Tibial nerve (tissue), 4 donors: ENCODE measurements at regions not wholly inside any gene's neighbourhood (a gene's known extent, or its start where the extent isn't known, plus 50 kb on each side); places are given as distances from the start of the nearest gene placed in this dataset.

Experiments
- DNase-seq, 2 donors: peaks; one replicate each; pipeline ENCODE4 v3.0.0-alpha.2; 2019; ENCODE audit warnings: low spot score in 2 of 2
- H3K27ac ChIP-seq, 4 donors: fragments of 200-600 bp; sonication (generic) in 3 of 4; one replicate each; pipeline ENCODE4 v1.5.1; 2017 to 2019; ENCODE audit warnings: mild to moderate bottlenecking in 1 of 4
- H3K27me3 ChIP-seq, 2 donors: fragments of 200-600 bp; sonication (generic) in 1 of 2; one replicate each; pipeline versions ENCODE4 v1.5.1 to v1.6.0; 2017 to 2019
- H3K36me3 ChIP-seq, 3 donors: fragments of 200-600 bp; sonication (generic); one replicate each; pipeline ENCODE4 v1.5.1; 2018 to 2019
- H3K4me1 ChIP-seq, 4 donors: fragments of 200-600 bp; sonication (generic) in 3 of 4; one replicate each; pipeline ENCODE4 v1.5.1; 2017 to 2019
- H3K4me3 ChIP-seq, 4 donors: fragments of 200-600 bp; sonication (generic) in 3 of 4; one replicate each; pipeline ENCODE4 v1.5.1; 2017 to 2019; ENCODE audit warnings: mild to moderate bottlenecking in 1 of 4, moderate library complexity in 1 of 4
- H3K9me3 ChIP-seq, 4 donors: fragments of 200-600 bp; sonication (generic) in 3 of 4; one replicate each; pipeline ENCODE4 v1.5.1; 2017 to 2019
- EP300 ChIP-seq, 2 donors: sonication (generic); formaldehyde crosslinking; IDR thresholded peaks; one replicate each; pipeline ENCODE4 v1.6.1; 2017; ENCODE audit warnings: antibody characterized with exemption in 2 of 2, mild to moderate bottlenecking in 1 of 2
- POLR2A ChIP-seq, 2 donors: fragments of 450-650 bp; IDR thresholded peaks; one replicate each; pipeline ENCODE4 v1.6.1; 2017; ENCODE audit warnings: antibody characterized with exemption in 2 of 2, mild to moderate bottlenecking in 2 of 2, moderate library complexity in 2 of 2
- WGBS, 2 donors: methylation state at CpG; one replicate each; pipeline ENCODE4 v1.1.5; 2018; 5-methylcytosine and 5-hydroxymethylcytosine counted together
- TF ChIP-seq, protein P1 (sequence below), 5 experiments: fragments of 200-600 bp in 3 of 5; fragments of 450-650 bp in 2 of 5; sonication (generic) in 3 of 5; IDR thresholded peaks; one replicate each; pipeline ENCODE4 v1.5.1; 2016 to 2019; ENCODE audit warnings: antibody characterized with exemption in 5 of 5, mild to moderate bottlenecking in 3 of 5, moderate library complexity in 2 of 5

- H3K4me3 ChIP-seq: no peak overlapping the region
- peak overlapping the region in 2 of 4 donors; percentile 42 to 46 for H3K27ac ChIP-seq
- H3K36me3 ChIP-seq: no peaks in the 10 kb centered on the region
- WGBS, 2 donors: 69 to 76% methylated on average over 5 of the region's 5 CpGs
- peaks cover 0 to 12% (median 3%) of the 10 kb centered on the region in 4 donors for H3K9me3 ChIP-seq
- peaks cover 0 to 7% (median 0%) of the 10 kb centered on the region in 4 donors for H3K4me1 ChIP-seq
- no peaks in the 10 kb centered on the region for H3K27me3 ChIP-seq
- DNase-seq: no peak
- TF ChIP-seq EP300 (IDR thresholded peaks at IDR 0.05) (no peak), POLR2A (IDR thresholded peaks at IDR 0.05) (no peak)
These were observed 538.1 kb downstream of the MIAT start for GRCh38 chr22:27195494-27195893.

- Histone ChIP-seq H3K9me3 (peaks cover 0 to 1% (median under 1%) of the 10 kb centered on the region in 4 donors), H3K27ac (no peak overlapping the region), H3K27me3 (no peaks in the 10 kb centered on the region), H3K4me1 (peaks cover 0 to 7% (median 0%) of the 10 kb centered on the region in 4 donors), H3K36me3 (no peaks in the 10 kb centered on the region), H3K4me3 (no peak overlapping the region)
- 61 to 80% methylated on average over 4 of the region's 4 CpGs for WGBS, 2 donors
- DNase-seq: no peak
- TF ChIP-seq POLR2A (IDR thresholded peaks at IDR 0.05) (no peak), EP300 (IDR thresholded peaks at IDR 0.05) (no peak)
- TF ChIP-seq, protein P1, sequence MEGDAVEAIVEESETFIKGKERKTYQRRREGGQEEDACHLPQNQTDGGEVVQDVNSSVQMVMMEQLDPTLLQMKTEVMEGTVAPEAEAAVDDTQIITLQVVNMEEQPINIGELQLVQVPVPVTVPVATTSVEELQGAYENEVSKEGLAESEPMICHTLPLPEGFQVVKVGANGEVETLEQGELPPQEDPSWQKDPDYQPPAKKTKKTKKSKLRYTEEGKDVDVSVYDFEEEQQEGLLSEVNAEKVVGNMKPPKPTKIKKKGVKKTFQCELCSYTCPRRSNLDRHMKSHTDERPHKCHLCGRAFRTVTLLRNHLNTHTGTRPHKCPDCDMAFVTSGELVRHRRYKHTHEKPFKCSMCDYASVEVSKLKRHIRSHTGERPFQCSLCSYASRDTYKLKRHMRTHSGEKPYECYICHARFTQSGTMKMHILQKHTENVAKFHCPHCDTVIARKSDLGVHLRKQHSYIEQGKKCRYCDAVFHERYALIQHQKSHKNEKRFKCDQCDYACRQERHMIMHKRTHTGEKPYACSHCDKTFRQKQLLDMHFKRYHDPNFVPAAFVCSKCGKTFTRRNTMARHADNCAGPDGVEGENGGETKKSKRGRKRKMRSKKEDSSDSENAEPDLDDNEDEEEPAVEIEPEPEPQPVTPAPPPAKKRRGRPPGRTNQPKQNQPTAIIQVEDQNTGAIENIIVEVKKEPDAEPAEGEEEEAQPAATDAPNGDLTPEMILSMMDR (IDR thresholded peaks at IDR 0.05): no peak
These were observed 539.2 kb downstream of the MIAT start for GRCh38 chr22:27196606-27197005.

- Histone ChIP-seq H3K27me3 (no peaks in the 10 kb centered on the region), H3K4me3 (no peak overlapping the region), H3K27ac (no peak overlapping the region), H3K36me3 (no peaks in the 10 kb centered on the region), H3K4me1 (peaks cover 0 to 4% (median 0%) of the 10 kb centered on the region in 4 donors), H3K9me3 (no peaks in the 10 kb centered on the region)
- WGBS, 2 donors: 79 to 83% methylated on average over 4 of the region's 4 CpGs
- TF ChIP-seq EP300 (IDR thresholded peaks at IDR 0.05): no peak
- TF ChIP-seq, protein P1 (IDR thresholded peaks at IDR 0.05): no peak
- TF ChIP-seq POLR2A (IDR thresholded peaks at IDR 0.05): no peak
- DNase-seq: no peak
These were observed 539.7 kb downstream of the MIAT start for GRCh38 chr22:27197052-27197451.

GRCh38 chr22:27197618-27198017 is 540.2 kb downstream of the MIAT start:
- DNase-seq: no peak
- Histone ChIP-seq H3K27me3 (no peaks in the 10 kb centered on the region), H3K9me3 (no peaks in the 10 kb centered on the region), H3K36me3 (no peaks in the 10 kb centered on the region), H3K4me1 (peaks cover 0 to 4% (median 0%) of the 10 kb centered on the region in 4 donors), H3K27ac (no peak overlapping the region), H3K4me3 (no peak overlapping the region)
- WGBS, 2 donors: 96% methylated on average over 1 of the region's 1 CpG
- TF ChIP-seq, protein P1 (IDR thresholded peaks at IDR 0.05): no peak
- TF ChIP-seq EP300 (IDR thresholded peaks at IDR 0.05): no peak
- no peak for TF ChIP-seq POLR2A (IDR thresholded peaks at IDR 0.05)

DNA sequence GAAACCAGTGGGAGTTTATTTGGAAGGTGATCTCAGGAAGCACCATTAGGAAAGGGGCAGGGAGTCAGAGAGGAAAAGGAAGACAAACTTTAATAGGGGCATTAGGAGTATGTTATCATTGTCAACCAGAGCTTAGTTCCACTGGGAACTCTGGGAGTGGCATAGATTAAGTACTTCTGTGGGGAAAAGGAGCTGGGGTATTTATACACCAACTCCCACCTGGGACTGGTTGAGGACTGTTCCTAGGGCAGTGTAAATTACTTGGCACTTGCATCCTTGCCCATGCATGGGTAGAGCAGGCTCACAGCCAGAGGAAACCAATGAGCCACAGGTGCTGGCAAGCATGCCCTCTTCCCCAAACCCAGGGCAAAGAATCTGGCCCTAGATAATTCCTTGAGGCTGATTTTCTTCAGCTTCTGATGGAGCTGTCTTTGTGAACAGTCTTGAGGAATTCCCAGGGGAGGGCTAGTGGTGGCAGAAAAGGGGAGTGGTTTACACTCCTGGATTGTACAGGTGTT is 541.2 kb downstream of the MIAT start:
- TF ChIP-seq, protein P1 (IDR thresholded peaks at IDR 0.05): no peak
- TF ChIP-seq EP300 (IDR thresholded peaks at IDR 0.05) (no peak), POLR2A (IDR thresholded peaks at IDR 0.05) (no peak)
- DNase-seq: no peak
- Histone ChIP-seq H3K4me3 (no peak overlapping the region), H3K4me1 (peaks cover 0 to 14% (median 0%) of the 10 kb centered on the region in 4 donors), H3K36me3 (no peaks in the 10 kb centered on the region), H3K9me3 (no peaks in the 10 kb centered on the region), H3K27ac (no peak overlapping the region), H3K27me3 (no peaks in the 10 kb centered on the region)

DNA sequence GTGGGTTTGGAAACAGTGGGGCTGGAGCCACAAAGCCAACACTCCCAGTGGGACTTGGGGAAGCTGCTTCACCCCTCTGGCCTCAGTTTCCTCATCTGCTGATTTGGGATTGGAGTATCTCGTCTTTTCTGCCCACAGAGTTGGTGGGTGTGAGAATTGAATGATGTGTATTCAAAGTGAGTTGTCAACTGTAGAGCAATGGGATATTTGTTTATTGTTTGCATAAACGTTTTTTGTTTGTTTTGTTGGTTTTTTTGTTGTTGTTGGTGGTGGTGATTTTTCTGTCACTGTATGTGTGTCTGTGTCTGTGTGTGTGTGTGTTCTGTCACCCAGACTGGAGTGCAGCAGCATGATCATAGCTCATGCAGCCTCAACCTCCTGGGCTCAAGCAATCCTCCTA is 542.0 kb downstream of the MIAT start:
- peaks cover 0 to 14% (median 0%) of the 10 kb centered on the region in 4 donors for H3K4me1 ChIP-seq
- no peaks in the 10 kb centered on the region for H3K36me3 ChIP-seq
- TF ChIP-seq, protein P1 (IDR thresholded peaks at IDR 0.05): no peak
- TF ChIP-seq POLR2A (IDR thresholded peaks at IDR 0.05): no peak
- no peak for TF ChIP-seq EP300 (IDR thresholded peaks at IDR 0.05)
- no peak for DNase-seq
- no peak overlapping the region for H3K4me3 ChIP-seq
- H3K27me3 ChIP-seq: no peaks in the 10 kb centered on the region
- WGBS, 2 donors: 43 to 44% methylated on average over 2 of the region's 2 CpGs
- H3K9me3 ChIP-seq: no peaks in the 10 kb centered on the region
- H3K27ac ChIP-seq: no peak overlapping the region
